ENCODE measurements at regions not wholly inside any gene's neighbourhood (a gene's known extent, or its start where the extent isn't known, plus 50 kb on each side); places are given as distances from the start of the nearest gene placed in this dataset.

DNA sequence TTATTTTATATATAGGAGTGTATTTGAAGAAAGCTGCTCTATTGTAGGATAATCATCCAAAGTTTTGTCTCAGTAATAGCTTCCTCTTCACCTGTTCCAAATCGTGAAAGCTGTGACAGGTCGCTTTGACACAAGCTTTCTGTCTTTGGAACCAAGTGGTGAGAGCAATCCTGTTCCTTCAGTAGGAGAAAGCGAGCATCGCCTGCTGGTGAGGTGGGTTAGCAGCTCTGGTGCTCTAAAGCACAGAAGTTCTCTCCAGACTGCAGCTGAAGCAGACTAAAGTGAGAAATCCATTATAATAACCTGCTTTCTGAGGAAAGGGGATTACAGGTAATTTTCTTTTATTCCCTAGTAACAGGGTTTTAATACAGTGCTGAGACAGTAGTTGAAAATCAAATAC is 803.8 kb downstream of the ADGRL2 start:
- H2AK5ac ChIP-seq (ENCODE audit: low read depth, low read length) = no peak overlapping the region
- no peaks in the 10 kb centered on the region for H4K20me1 ChIP-seq (ENCODE audit: insufficient read depth, low read length)
- no peak overlapping the region for H3K4ac ChIP-seq (ENCODE audit: low read depth, low read length)
- no peak overlapping the region for H2AK9ac ChIP-seq (replicated peaks; ENCODE audit: low read depth, low read length, poor library complexity)
- no peak overlapping the region for H3K18ac ChIP-seq (ENCODE audit: low read depth, low read length)
- no peaks in the 10 kb centered on the region for H3K9me1 ChIP-seq (ENCODE audit: insufficient read depth, low read length)
- H3K9ac ChIP-seq (ENCODE audit: low read depth, low read length) = no peak overlapping the region
- no peak for DNase-seq
- no peak overlapping the region for H2AFZ ChIP-seq (replicated peaks; ENCODE audit: low read length, poor library complexity)
- no peak overlapping the region for H3K4me3 ChIP-seq (ENCODE audit: insufficient read depth, low read depth, low read length)
- H2BK15ac ChIP-seq (ENCODE audit: low read depth, low read length) = no peak overlapping the region
- ATAC-seq (ENCODE audit: low read depth) = no peak
- H3K4me1 ChIP-seq (ENCODE audit: control insufficient read depth, insufficient read depth, low read length) = no peaks in the 10 kb centered on the region
- no peak overlapping the region for H3K23ac ChIP-seq (ENCODE audit: low read depth, low read length)
- no peak overlapping the region for H2BK5ac ChIP-seq (ENCODE audit: low read depth, low read length, poor library complexity, severe bottlenecking)
- ChIA-PET POLR2A (ENCODE audit: unreplicated experiment) (no interaction called here), CTCF (no interaction called here)
- BruUV-seq (replicated peaks) = no TSS peak
- no peaks in the 10 kb centered on the region; the same call in 1 of the 2 replicates for H3K9me3 ChIP-seq (ENCODE audit: control insufficient read depth, insufficient read depth, low read length)
- TF ChIP-seq NFE2L2 (IDR thresholded peaks at IDR 0.05; ENCODE audit: low read depth, low read length) (no peak), SMC3 (IDR thresholded peaks at IDR 0.05; ENCODE audit: low read depth, low read length) (no peak), RFX5 (IDR thresholded peaks at IDR 0.05; ENCODE audit: low read depth, low read length) (no peak)
- no peak overlapping the region for H3K27ac ChIP-seq (ENCODE audit: insufficient read depth, low read length)
- H3K36me3 ChIP-seq (ENCODE audit: control insufficient read depth, insufficient read depth, low read length) = no peaks in the 10 kb centered on the region
- in situ Hi-C loops (cut with MboI; ENCODE audit: low sequenced_read_pairs) = no loop called here
- no peak overlapping the region for H2BK120ac ChIP-seq (ENCODE audit: low read depth, low read length)
- dilution Hi-C loops (cut with HindIII; ENCODE audit: low sequenced_read_pairs, unreplicated experiment) = no loop called here
- intact Hi-C loops (cut with micrococcal nuclease) = no loop called here
- no peak overlapping the region for H4K8ac ChIP-seq (ENCODE audit: low read depth in 2 of 2, low read length in 2 of 2)
- no peak overlapping the region for H4K5ac ChIP-seq (ENCODE audit: low read depth, low read length)
- H2BK20ac ChIP-seq (ENCODE audit: low read depth, low read length) = no peak overlapping the region
- WGBS, 2 experiments (ENCODE audit: extremely low coverage in 2 of 2, insufficient read length in 1 of 2) = no CpG with 5 or more reads among the region's 4 CpGs
- no peak overlapping the region for H3K56ac ChIP-seq (ENCODE audit: extremely low read depth, insufficient read depth, low read length)
- no peak overlapping the region for H4K91ac ChIP-seq (ENCODE audit: insufficient read depth, low read depth, low read length)
- no peak overlapping the region for H3K4me2 ChIP-seq (ENCODE audit: low read depth, low read length)
- H3K79me1 ChIP-seq (ENCODE audit: low read depth in 1 of 2, low read length in 2 of 2) = no peaks in the 10 kb centered on the region
- H3K27me3 ChIP-seq (ENCODE audit: control insufficient read depth, insufficient read depth, low read length) = no peaks in the 10 kb centered on the region
- H3K14ac ChIP-seq (replicated peaks; ENCODE audit: low read depth, low read length) = no peak overlapping the region
